HCT116 (cell line): ENCODE measurements at regions not wholly inside any gene's neighbourhood (a gene's known extent, or its start where the extent isn't known, plus 50 kb on each side); places are given as distances from the start of the nearest gene placed in this dataset.

Experiments
- ATAC-seq: fragments of 200-7000 bp; cut with Tn5 transposase; 2 replicates; pipeline ENCODE4 v1.9.1; 2020; ENCODE audit warnings: mild to moderate bottlenecking, moderate library complexity
- BruUV-seq: library from RNA; stranded (reverse); fragments of 400-500 nt; replicated peaks from 2 replicates; lab custom pipeline; 2021; lab: Mats Ljungman, UMichigan
- CTCF ChIA-PET: fragments of 300-600 bp; sonication (Branson Sonifier 250); formaldehyde crosslinking; loops from one replicate; lab custom pipeline; 2021; ENCODE audit warnings: antibody characterized with exemption; lab: Charles Lee
- POLR2A ChIA-PET: fragments of 300-600, 350-600 bp; sonication (Branson Sonifier 250); formaldehyde crosslinking; loops from one replicate; lab custom pipeline; 2021; ENCODE audit warnings: antibody characterized with exemption; lab: Charles Lee
- RAD21 ChIA-PET, 2 experiments: fragments of 300-600 bp; sonication (Branson Sonifier 250); formaldehyde crosslinking; loops; one replicate each; lab custom pipeline; 2023; ENCODE audit warnings: low total read pairs in 2 of 2; ENCODE audit not compliant: uncharacterized antibody in 2 of 2, unreplicated experiment in 2 of 2, low non-redundant PET in 1 of 2; lab: Charles Lee
- DNase-seq: peaks from one replicate; pipeline ENCODE4 v3.0.0-alpha.2; 2010; ENCODE audit warnings: low read depth, low spot score
- H2AFZ ChIP-seq: fragments of 200-600 bp; shearing (Covaris generic), sonication (generic); 2 replicates; pipeline ENCODE4 v1.6.1; 2017; ENCODE audit warnings: low read depth, mixed run types, mixed read lengths, antibody characterized with exemption, low read length; ENCODE audit not compliant: poor library complexity, severe bottlenecking
- H3K27ac ChIP-seq: 2 replicates; pipeline ENCODE4 v1.5.1; 2012; ENCODE audit warnings: low read depth, low read length
- H3K27me3 ChIP-seq: fragments of 200-600 bp; sonication (generic); 2 replicates; pipeline ENCODE4 v1.6.1; 2016; ENCODE audit warnings: mixed run types, low read length, mixed read lengths; ENCODE audit not compliant: insufficient read depth
- H3K36me3 ChIP-seq, 2 experiments: fragments of 200-500 bp in 1 of 2; fragments of 200-600 bp in 1 of 2; sonication (Bioruptor generic) in 1 of 2; sonication (generic) in 1 of 2; 2 replicates each; pipeline versions ENCODE4 v1.5.1 to v1.6.1; 2014 to 2016; ENCODE audit warnings: low read length in 2 of 2, inconsistent platforms in 1 of 2, mixed read lengths in 1 of 2, mixed run types in 1 of 2; ENCODE audit not compliant: insufficient read depth in 2 of 2, control insufficient read depth in 1 of 2
- H3K4me1 ChIP-seq, 2 experiments: fragments of 200-600 bp in 1 of 2; sonication (generic) in 1 of 2; 2 replicates each; pipeline versions ENCODE4 v1.5.1 to v1.6.1; 2012 to 2017; ENCODE audit warnings: low read length in 2 of 2, inconsistent platforms in 1 of 2, mild to moderate bottlenecking in 1 of 2, mixed read lengths in 1 of 2, mixed run types in 1 of 2, moderate library complexity in 1 of 2; ENCODE audit not compliant: insufficient read depth in 2 of 2, control insufficient read depth in 1 of 2
- H3K4me2 ChIP-seq: fragments of 200-600 bp; sonication (generic); 2 replicates; pipeline ENCODE4 v1.6.1; 2017; ENCODE audit warnings: mixed run types, low read length, mixed read lengths
- H3K4me3 ChIP-seq, 2 experiments: fragments of 200-600 bp in 1 of 2; sonication (generic) in 1 of 2; replicated peaks in 1 of 2; 2 replicates each; pipeline ENCODE4 v1.5.1; 2011 to 2016; ENCODE audit warnings: low read length in 2 of 2, control low read depth in 1 of 2, low read depth in 1 of 2, mild to moderate bottlenecking in 1 of 2, mixed read lengths in 1 of 2, mixed run types in 1 of 2
- H3K79me2 ChIP-seq: fragments of 200-600 bp; sonication (generic); 2 replicates; pipeline ENCODE4 v1.6.1; 2017; ENCODE audit warnings: mild to moderate bottlenecking, mixed run types, low read length, moderate library complexity, mixed read lengths; ENCODE audit not compliant: insufficient read depth
- H3K9ac ChIP-seq: fragments of 200-600 bp; sonication (generic); 2 replicates; pipeline ENCODE4 v1.6.1; 2016; ENCODE audit warnings: low read length, mixed read lengths
- H3K9me2 ChIP-seq: fragments of 200-600 bp; sonication (generic), shearing (Covaris generic); 2 replicates; pipeline ENCODE4 v1.6.1; 2017; ENCODE audit warnings: mixed run types, mild to moderate bottlenecking, moderate library complexity; ENCODE audit not compliant: insufficient read depth
- H3K9me3 ChIP-seq, 2 experiments: fragments of 200-500 bp in 1 of 2; fragments of 200-600 bp in 1 of 2; sonication (Bioruptor generic) in 1 of 2; sonication (generic) in 1 of 2; 2 replicates each; pipeline ENCODE4 v1.6.1; 2014 to 2017; ENCODE audit warnings: low read length in 2 of 2, mixed read lengths in 2 of 2, inconsistent platforms in 1 of 2, low read depth in 1 of 2, mild to moderate bottlenecking in 1 of 2, mixed run types in 1 of 2, moderate library complexity in 1 of 2; ENCODE audit not compliant: control insufficient read depth in 1 of 2, insufficient read depth in 1 of 2
- H4K20me1 ChIP-seq: fragments of 200-600 bp; sonication (generic), shearing (Covaris generic); 2 replicates; pipeline ENCODE4 v1.6.1; 2017; ENCODE audit warnings: mixed run types, mild to moderate bottlenecking, moderate library complexity; ENCODE audit not compliant: insufficient read depth
- CEBPB ChIP-seq: IDR thresholded peaks from 2 replicates; pipeline ENCODE4 v1.6.1; 2012; ENCODE audit warnings: low read depth
- EGR1 ChIP-seq: IDR thresholded peaks from 2 replicates; pipeline ENCODE4 v1.6.1; 2012; ENCODE audit warnings: low read depth
- EZH2 ChIP-seq: fragments of 200-600 bp; sonication (generic); IDR thresholded peaks from 2 replicates; pipeline ENCODE4 v1.6.1; 2017; ENCODE audit warnings: antibody characterized with exemption, mixed run types
- EZH2phosphoT487 ChIP-seq: fragments of 200-600 bp; IDR thresholded peaks from 2 replicates; pipeline ENCODE4 v1.6.1; 2018; ENCODE audit warnings: antibody characterized with exemption, borderline replicate concordance
- FOSL1 ChIP-seq: IDR thresholded peaks from 2 replicates; pipeline ENCODE4 v1.6.1; 2012; ENCODE audit warnings: low read depth
- POLR2A ChIP-seq: IDR thresholded peaks from 2 replicates; pipeline ENCODE4 v1.7.0; 2011; ENCODE audit warnings: borderline replicate concordance; ENCODE audit not compliant: insufficient read depth, insufficient read length; ENCODE audit errors: extremely low read depth
- POLR2AphosphoS5 ChIP-seq: IDR thresholded peaks from 2 replicates; pipeline ENCODE4 v1.6.1; 2011; ENCODE audit warnings: mild to moderate bottlenecking, low read depth, low read length, moderate library complexity
- RAD21 ChIP-seq: IDR thresholded peaks from 2 replicates; pipeline ENCODE4 v1.6.1; 2012; ENCODE audit warnings: low read depth, mild to moderate bottlenecking
- SIN3A ChIP-seq: IDR thresholded peaks from 2 replicates; pipeline ENCODE4 v1.6.1; 2012; ENCODE audit warnings: low read depth
- SRF ChIP-seq: IDR thresholded peaks from 2 replicates; pipeline ENCODE4 v1.6.1; 2012; ENCODE audit warnings: low read depth
- TCF7L2 ChIP-seq: IDR thresholded peaks from 2 replicates; pipeline ENCODE4 v1.7.0; 2011; ENCODE audit warnings: borderline replicate concordance, inconsistent platforms; ENCODE audit not compliant: insufficient read depth, insufficient read length; ENCODE audit errors: extremely low read depth
- YY1 ChIP-seq: IDR thresholded peaks from 2 replicates; pipeline ENCODE4 v1.6.1; 2011; ENCODE audit warnings: low read length, low read depth, moderate library complexity, mild to moderate bottlenecking; ENCODE audit not compliant: insufficient replicate concordance; ENCODE audit errors: extremely low read depth
- ZFX ChIP-seq: fragments of 450-650 bp; IDR thresholded peaks from 2 replicates; pipeline ENCODE4 v1.6.1; 2017
- ZNF274 ChIP-seq: fragments of 200-500 bp; sonication (Bioruptor generic); IDR thresholded peaks from 2 replicates; pipeline ENCODE4 v1.6.1; 2014; ENCODE audit warnings: mild to moderate bottlenecking, low read depth, low read length, inconsistent platforms
- intact Hi-C: fragments of 100-400 bp; cut with micrococcal nuclease; formaldehyde crosslinking; loops from 2 replicates; pipeline ENCODE4 v1.10.0; 2022
- TF ChIP-seq, protein P1 (sequence below): IDR thresholded peaks from 2 replicates; pipeline ENCODE4 v1.6.1; 2012
- TF ChIP-seq, protein P2 (sequence below): IDR thresholded peaks from 2 replicates; pipeline ENCODE4 v1.6.1; 2012
- TF ChIP-seq, protein P3 (sequence below): IDR thresholded peaks from 2 replicates; pipeline ENCODE4 v1.6.1; 2012; ENCODE audit warnings: low read depth

DNA sequence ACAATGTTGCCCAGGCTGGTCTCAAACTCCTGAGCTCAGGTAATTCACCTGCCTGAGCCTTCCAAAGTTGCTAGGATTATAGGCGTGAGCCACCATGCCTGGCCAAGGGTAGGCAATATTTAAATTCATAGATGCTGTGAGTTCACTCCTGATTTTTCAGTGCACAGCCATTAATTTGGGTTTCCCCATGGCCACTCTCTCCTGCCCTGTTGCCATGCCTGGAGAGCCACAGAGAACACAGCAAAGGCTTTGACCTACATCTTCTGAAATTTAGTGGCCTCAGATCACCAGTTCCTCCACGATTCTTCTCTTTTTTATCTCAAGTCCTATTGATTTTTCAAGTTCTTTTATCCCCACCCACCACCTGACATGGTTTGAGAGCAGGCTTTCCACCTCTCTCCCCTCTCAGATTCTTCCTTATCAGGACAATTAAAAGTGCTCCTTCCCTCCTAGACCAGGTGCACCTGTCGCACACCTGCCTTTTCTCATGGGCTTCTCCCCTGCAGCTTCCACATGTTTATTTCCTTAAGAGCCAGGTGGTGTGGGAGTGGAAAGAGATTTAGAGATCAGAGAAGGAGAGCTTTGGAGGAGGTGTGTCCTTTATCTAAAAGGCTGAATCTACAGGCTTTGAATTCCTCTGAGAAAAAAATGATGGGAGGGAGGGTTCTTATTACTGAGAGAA, 123.8 kb downstream of the ADRA2A start:
- ChIA-PET RAD21 (no interaction called here), POLR2A (no interaction called here), CTCF (no interaction called here)
- H3K4me1 ChIP-seq, result no peaks in the 10 kb centered on the region
- no peak for TF ChIP-seq SRF
- no peak for TF ChIP-seq EGR1
- TF ChIP-seq, protein P1, sequence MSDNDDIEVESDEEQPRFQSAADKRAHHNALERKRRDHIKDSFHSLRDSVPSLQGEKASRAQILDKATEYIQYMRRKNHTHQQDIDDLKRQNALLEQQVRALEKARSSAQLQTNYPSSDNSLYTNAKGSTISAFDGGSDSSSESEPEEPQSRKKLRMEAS, result no peak
- no peak for TF ChIP-seq CEBPB
- TF ChIP-seq EZH2phosphoT487, result no peak
- no peak for TF ChIP-seq POLR2A
- TF ChIP-seq ZFX, result no peak
- no peak for TF ChIP-seq YY1
- TF ChIP-seq FOSL1, result no peak
- no peak for TF ChIP-seq POLR2AphosphoS5
- no peak for TF ChIP-seq SIN3A
- TF ChIP-seq RAD21, result no peak
- TF ChIP-seq, protein P2, sequence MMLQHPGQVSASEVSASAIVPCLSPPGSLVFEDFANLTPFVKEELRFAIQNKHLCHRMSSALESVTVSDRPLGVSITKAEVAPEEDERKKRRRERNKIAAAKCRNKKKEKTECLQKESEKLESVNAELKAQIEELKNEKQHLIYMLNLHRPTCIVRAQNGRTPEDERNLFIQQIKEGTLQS, result no peak
- TF ChIP-seq EZH2, result no peak
- TF ChIP-seq, protein P3, sequence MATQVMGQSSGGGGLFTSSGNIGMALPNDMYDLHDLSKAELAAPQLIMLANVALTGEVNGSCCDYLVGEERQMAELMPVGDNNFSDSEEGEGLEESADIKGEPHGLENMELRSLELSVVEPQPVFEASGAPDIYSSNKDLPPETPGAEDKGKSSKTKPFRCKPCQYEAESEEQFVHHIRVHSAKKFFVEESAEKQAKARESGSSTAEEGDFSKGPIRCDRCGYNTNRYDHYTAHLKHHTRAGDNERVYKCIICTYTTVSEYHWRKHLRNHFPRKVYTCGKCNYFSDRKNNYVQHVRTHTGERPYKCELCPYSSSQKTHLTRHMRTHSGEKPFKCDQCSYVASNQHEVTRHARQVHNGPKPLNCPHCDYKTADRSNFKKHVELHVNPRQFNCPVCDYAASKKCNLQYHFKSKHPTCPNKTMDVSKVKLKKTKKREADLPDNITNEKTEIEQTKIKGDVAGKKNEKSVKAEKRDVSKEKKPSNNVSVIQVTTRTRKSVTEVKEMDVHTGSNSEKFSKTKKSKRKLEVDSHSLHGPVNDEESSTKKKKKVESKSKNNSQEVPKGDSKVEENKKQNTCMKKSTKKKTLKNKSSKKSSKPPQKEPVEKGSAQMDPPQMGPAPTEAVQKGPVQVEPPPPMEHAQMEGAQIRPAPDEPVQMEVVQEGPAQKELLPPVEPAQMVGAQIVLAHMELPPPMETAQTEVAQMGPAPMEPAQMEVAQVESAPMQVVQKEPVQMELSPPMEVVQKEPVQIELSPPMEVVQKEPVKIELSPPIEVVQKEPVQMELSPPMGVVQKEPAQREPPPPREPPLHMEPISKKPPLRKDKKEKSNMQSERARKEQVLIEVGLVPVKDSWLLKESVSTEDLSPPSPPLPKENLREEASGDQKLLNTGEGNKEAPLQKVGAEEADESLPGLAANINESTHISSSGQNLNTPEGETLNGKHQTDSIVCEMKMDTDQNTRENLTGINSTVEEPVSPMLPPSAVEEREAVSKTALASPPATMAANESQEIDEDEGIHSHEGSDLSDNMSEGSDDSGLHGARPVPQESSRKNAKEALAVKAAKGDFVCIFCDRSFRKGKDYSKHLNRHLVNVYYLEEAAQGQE, result no peak
- TF ChIP-seq TCF7L2, result no peak
- TF ChIP-seq ZNF274, result no peak
- ATAC-seq (no peak), DNase-seq (no peak)
- intact Hi-C loops, result loop anchor here (10.0 kb wide), 1 partner anchor 586 kb away; no protein-coding TSS in a partner anchor
- BruUV-seq, result no TSS peak
- no peaks in the 10 kb centered on the region for H3K79me2 ChIP-seq
- no peak overlapping the region for H3K4me2 ChIP-seq
- H3K36me3 ChIP-seq, result no peaks in the 10 kb centered on the region
- no peaks in the 10 kb centered on the region for H3K9me2 ChIP-seq
- no peaks in the 10 kb centered on the region for H4K20me1 ChIP-seq
- no peak overlapping the region for H3K9ac ChIP-seq
- H2AFZ ChIP-seq, result no peak overlapping the region
- peaks cover 17% of the 10 kb centered on the region for H3K27me3 ChIP-seq
- H3K9me3 ChIP-seq, result no peaks in the 10 kb centered on the region
- H3K27ac ChIP-seq, result no peak overlapping the region
- no peak overlapping the region for H3K4me3 ChIP-seq
